Progenitor cell of endocrine pancreas (in vitro differentiated cells): ENCODE measurements at regions not wholly inside any gene's neighbourhood (a gene's known extent, or its start where the extent isn't known, plus 50 kb on each side); places are given as distances from the start of the nearest gene placed in this dataset.

Source experiments
- DNase-seq: peaks from one replicate; pipeline ENCODE4 v3.0.0; 2021; ENCODE audit warnings: low spot score; ENCODE audit not compliant: unreplicated experiment
- H3K27ac Mint-ChIP-seq: 2 replicates; pipeline ENCODE4 v1.8.0; 2021; ENCODE audit warnings: mild to moderate bottlenecking, moderate library complexity, mixed read lengths
- H3K27me3 Mint-ChIP-seq: 2 replicates; pipeline ENCODE4 v1.8.0; 2021; ENCODE audit warnings: mixed read lengths
- H3K36me3 Mint-ChIP-seq: 2 replicates; pipeline ENCODE4 v1.8.0; 2022; ENCODE audit warnings: mixed read lengths; ENCODE audit not compliant: insufficient read depth
- H3K4me1 Mint-ChIP-seq: 2 replicates; pipeline ENCODE4 v1.8.0; 2021; ENCODE audit warnings: low read depth, mixed read lengths
- H3K4me3 Mint-ChIP-seq: 2 replicates; pipeline ENCODE4 v1.8.0; 2021; ENCODE audit warnings: low read depth, mild to moderate bottlenecking, moderate library complexity, mixed read lengths
- H3K9me3 Mint-ChIP-seq: 2 replicates; pipeline ENCODE4 v1.8.0; 2021; ENCODE audit warnings: low read depth, mixed read lengths
- TF ChIP-seq, protein P1 (sequence below): fragments of 200-600 bp; sonication (generic); IDR thresholded peaks from one replicate; pipeline ENCODE4 v1.5.0; 2021; ENCODE audit warnings: antibody characterized with exemption, mild to moderate bottlenecking; ENCODE audit not compliant: unreplicated experiment

DNA sequence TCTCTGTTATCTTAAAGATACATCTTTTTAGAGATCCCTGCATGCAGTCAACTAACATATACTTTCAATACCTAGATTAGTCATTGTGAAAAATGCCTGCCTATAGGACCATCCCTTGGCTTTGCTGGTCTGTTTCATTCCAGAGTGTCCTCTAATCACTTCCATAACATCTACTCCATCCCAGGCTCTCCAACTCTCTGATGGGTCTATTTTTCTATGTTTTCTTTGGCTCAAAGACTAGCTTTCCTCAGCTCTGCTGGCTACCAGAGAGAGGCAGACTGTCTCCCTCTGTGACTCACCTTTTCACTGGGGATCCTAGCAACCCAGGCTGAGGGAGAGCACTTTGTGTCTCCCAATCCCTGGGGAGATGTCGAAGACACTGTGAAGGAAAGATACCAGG is 547.7 kb upstream of the MCTP2 start:
- TF ChIP-seq, protein P1, sequence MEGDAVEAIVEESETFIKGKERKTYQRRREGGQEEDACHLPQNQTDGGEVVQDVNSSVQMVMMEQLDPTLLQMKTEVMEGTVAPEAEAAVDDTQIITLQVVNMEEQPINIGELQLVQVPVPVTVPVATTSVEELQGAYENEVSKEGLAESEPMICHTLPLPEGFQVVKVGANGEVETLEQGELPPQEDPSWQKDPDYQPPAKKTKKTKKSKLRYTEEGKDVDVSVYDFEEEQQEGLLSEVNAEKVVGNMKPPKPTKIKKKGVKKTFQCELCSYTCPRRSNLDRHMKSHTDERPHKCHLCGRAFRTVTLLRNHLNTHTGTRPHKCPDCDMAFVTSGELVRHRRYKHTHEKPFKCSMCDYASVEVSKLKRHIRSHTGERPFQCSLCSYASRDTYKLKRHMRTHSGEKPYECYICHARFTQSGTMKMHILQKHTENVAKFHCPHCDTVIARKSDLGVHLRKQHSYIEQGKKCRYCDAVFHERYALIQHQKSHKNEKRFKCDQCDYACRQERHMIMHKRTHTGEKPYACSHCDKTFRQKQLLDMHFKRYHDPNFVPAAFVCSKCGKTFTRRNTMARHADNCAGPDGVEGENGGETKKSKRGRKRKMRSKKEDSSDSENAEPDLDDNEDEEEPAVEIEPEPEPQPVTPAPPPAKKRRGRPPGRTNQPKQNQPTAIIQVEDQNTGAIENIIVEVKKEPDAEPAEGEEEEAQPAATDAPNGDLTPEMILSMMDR = no peak
- no peak overlapping the region for H3K4me3 Mint-ChIP-seq
- no peaks in the 10 kb centered on the region for H3K4me1 Mint-ChIP-seq
- H3K27ac Mint-ChIP-seq = no peak overlapping the region
- peaks cover 34% of the 10 kb centered on the region for H3K9me3 Mint-ChIP-seq
- peaks cover 5% of the 10 kb centered on the region for H3K36me3 Mint-ChIP-seq
- no peaks in the 10 kb centered on the region for H3K27me3 Mint-ChIP-seq
- no peak for DNase-seq

DNA sequence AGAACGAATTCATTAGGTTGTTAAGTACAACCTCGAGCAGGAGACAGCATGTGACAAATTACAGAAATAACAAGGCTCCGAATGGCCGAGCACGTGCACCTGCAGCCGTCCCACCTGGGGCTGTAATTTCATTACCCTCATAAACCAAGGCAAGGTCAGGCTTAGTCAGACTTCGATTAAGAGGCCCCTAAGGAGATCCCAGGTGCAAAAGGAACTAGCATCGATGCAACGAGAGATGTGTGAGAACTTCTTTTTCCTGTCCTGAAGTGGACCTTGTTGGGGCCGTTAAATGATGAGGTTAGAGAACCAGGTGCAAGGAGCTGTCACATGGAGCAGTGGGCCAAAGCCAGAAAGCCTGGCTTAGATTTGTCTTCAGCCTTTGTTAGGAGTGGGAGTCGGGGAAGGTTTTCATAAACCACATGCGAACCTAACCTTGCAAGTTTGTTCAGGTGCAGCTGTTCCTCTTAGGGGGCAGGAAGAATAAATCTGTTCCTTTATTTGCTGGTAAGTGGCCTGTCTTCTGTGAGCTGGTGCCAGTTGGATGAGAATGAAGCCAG is 559.9 kb upstream of the MCTP2 start:
- Mint-ChIP-seq H3K9me3 (peaks cover 4% of the 10 kb centered on the region), H3K27me3 (peaks cover 16% of the 10 kb centered on the region), H3K36me3 (no peaks in the 10 kb centered on the region), H3K4me1 (peaks cover 1% of the 10 kb centered on the region), H3K4me3 (no peak overlapping the region), H3K27ac (no peak overlapping the region)
- TF ChIP-seq, protein P1 = no peak
- DNase-seq = no peak

DNA sequence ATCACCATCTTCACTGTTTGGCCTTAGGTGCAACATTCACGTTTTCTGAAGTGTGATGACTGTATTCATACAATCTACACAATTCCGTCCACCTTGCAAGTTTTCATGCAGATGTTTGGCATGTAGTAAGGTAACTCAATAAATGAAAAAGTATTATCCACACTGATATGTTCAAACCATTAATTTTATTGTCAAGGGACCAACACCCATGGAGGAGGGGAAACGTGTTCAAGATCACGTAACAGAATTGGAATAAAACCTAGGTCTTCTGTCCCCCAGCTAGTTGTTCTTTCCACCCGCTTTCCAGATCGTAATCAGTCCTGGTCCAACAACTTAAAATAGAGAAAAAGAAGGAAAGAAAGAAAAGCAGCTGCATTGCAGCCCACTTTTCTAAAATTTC is 560.4 kb upstream of the MCTP2 start:
- peaks cover 16% of the 10 kb centered on the region for H3K27me3 Mint-ChIP-seq
- no peak for DNase-seq
- no peaks in the 10 kb centered on the region for H3K36me3 Mint-ChIP-seq
- peaks cover 1% of the 10 kb centered on the region for H3K4me1 Mint-ChIP-seq
- TF ChIP-seq, protein P1 = no peak
- no peak overlapping the region for H3K27ac Mint-ChIP-seq
- peaks cover 4% of the 10 kb centered on the region for H3K9me3 Mint-ChIP-seq
- H3K4me3 Mint-ChIP-seq = no peak overlapping the region

DNA sequence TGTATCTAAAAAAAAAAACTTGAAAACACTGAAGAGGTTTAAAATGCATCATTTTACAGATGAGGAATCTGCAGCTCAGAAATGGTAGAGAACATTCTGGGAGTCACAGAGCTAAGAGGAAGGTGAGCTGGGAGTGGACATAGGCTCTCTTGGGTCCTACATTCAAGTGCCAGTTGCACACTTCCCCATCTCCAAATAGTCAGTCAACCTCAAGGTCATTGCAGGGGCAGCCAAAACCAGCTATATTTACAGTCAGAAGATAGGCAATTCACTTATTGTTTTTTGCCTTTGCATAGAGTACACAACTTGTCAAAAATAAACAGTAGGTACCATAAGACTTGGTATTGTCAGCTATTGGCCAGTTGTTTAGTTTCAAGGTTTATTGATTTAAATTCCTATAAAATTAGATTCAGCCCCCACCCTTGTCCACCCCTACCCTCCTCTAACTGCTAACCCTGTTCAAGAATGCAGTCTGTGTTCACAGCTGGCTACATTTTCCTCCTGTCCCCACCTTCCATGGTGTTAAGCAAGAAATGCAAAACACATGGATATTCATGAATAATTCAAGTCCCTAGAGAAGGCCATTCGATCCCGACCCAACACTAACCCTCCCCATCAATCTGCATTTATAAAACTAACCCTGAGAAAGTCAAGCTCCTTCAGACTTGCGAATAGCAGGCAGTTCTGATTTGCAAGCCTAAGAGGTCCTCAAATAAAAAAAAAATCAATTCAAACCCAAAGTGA is 567.0 kb upstream of the MCTP2 start:
- no peak overlapping the region for H3K27ac Mint-ChIP-seq
- peaks cover 14% of the 10 kb centered on the region for H3K27me3 Mint-ChIP-seq
- DNase-seq = no peak
- no peak overlapping the region for H3K4me3 Mint-ChIP-seq
- peaks cover 5% of the 10 kb centered on the region for H3K4me1 Mint-ChIP-seq
- no peaks in the 10 kb centered on the region for H3K9me3 Mint-ChIP-seq
- TF ChIP-seq, protein P1 = no peak
- H3K36me3 Mint-ChIP-seq = no peaks in the 10 kb centered on the region

DNA sequence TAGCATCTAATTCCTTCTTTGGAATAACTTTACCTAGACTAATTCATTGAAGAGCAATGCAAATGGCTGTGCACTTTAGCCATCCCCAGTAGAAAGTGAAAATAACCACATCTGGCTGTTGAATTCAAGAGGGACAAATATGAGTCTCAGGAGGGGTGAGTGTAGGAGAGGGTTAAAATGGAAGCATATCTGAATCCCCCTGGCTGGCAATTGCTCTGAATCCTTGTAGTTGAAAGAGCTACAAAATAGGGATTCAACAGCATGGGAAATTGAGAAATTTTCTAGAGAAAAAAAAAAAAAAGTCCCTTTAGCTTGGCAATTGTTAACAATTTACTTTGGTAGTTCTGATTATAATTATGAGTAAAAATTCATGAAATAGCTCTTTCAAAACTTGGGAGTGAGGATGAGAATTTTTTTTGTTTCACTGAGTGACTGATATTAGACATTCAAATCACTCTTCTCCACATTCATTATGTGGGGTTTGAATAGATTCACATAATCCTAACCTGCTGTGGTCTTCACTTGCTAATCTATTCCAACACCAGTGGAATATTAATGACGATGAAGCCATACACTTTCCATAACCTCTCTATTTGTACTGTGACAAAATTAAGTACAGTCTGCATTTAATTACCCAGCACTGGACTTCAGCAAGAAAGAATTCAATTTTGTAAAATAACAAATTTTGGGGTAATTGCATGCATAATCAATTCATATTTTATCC is 569.0 kb upstream of the MCTP2 start:
- DNase-seq = no peak
- no peak overlapping the region for H3K4me3 Mint-ChIP-seq
- H3K9me3 Mint-ChIP-seq = no peaks in the 10 kb centered on the region
- peaks cover 5% of the 10 kb centered on the region for H3K4me1 Mint-ChIP-seq
- H3K27me3 Mint-ChIP-seq = peaks cover 25% of the 10 kb centered on the region
- TF ChIP-seq, protein P1 = no peak
- no peak overlapping the region for H3K27ac Mint-ChIP-seq
- no peaks in the 10 kb centered on the region for H3K36me3 Mint-ChIP-seq
